GM23338 (cell line): ENCODE measurements at regions not wholly inside any gene's neighbourhood (a gene's known extent, or its start where the extent isn't known, plus 50 kb on each side); places are given as distances from the start of the nearest gene placed in this dataset.

ENCODE experiments used
- ATAC-seq: fragments of 200-7000 bp; cut with Tn5 transposase; 3 replicates; pipeline ENCODE4 v1.9.1; 2020
- DNase-seq: peaks from one replicate; pipeline ENCODE4 v3.0.0-alpha.2; 2015; ENCODE audit warnings: low spot score
- H2AFZ ChIP-seq: fragments of 200-600 bp; sonication (generic); 2 replicates; pipeline ENCODE4 v1.8.0; 2016; ENCODE audit warnings: antibody characterized with exemption, mild to moderate bottlenecking, moderate library complexity
- H3F3A ChIP-seq: fragments of 200-600 bp; sonication (generic); replicated peaks from 2 replicates; pipeline ENCODE4 v1.8.0; 2017; ENCODE audit warnings: antibody characterized with exemption, mixed run types, low read depth
- H3K27ac ChIP-seq: fragments of 200-600 bp; sonication (generic); 2 replicates; pipeline ENCODE4 v1.6.1; 2016; ENCODE audit warnings: low read depth
- H3K27me3 ChIP-seq: fragments of 200-600 bp; sonication (generic); 2 replicates; pipeline ENCODE4 v1.8.0; 2016; ENCODE audit warnings: mild to moderate bottlenecking, mixed run types, moderate library complexity; ENCODE audit not compliant: insufficient read depth
- H3K36me3 ChIP-seq: fragments of 200-600 bp; sonication (generic); 2 replicates; pipeline ENCODE4 v1.8.0; 2016; ENCODE audit warnings: mild to moderate bottlenecking; ENCODE audit not compliant: insufficient read depth
- H3K4me1 ChIP-seq: fragments of 200-600 bp; sonication (generic); 2 replicates; pipeline ENCODE4 v1.8.0; 2016; ENCODE audit warnings: mild to moderate bottlenecking, moderate library complexity; ENCODE audit not compliant: insufficient read depth
- H3K4me2 ChIP-seq: fragments of 200-600 bp; sonication (generic); 2 replicates; pipeline ENCODE4 v1.7.1; 2017; ENCODE audit warnings: mixed run types
- H3K4me3 ChIP-seq: fragments of 200-600 bp; sonication (generic); 2 replicates; pipeline ENCODE4 v1.6.1; 2016; ENCODE audit warnings: mixed run types
- H3K79me2 ChIP-seq: fragments of 200-600 bp; sonication (generic); replicated peaks from 2 replicates; pipeline ENCODE4 v1.8.0; 2017; ENCODE audit warnings: mild to moderate bottlenecking; ENCODE audit not compliant: insufficient read depth
- H3K9me2 ChIP-seq: fragments of 200-600 bp; sonication (generic); 2 replicates; pipeline ENCODE4 v1.8.0; 2017; ENCODE audit not compliant: insufficient read depth
- H4K20me1 ChIP-seq: fragments of 200-600 bp; sonication (generic); replicated peaks from 2 replicates; pipeline ENCODE4 v1.8.0; 2017; ENCODE audit warnings: mild to moderate bottlenecking; ENCODE audit not compliant: insufficient read depth
- H3K27ac Mint-ChIP-seq: 2 replicates; pipeline ENCODE4 v1.8.0; 2020; ENCODE audit warnings: inconsistent platforms, mild to moderate bottlenecking, moderate library complexity, mixed read lengths
- H3K27me3 Mint-ChIP-seq: 3 replicates; pipeline ENCODE4 v1.8.0; 2022; ENCODE audit warnings: low read depth, mild to moderate bottlenecking, moderate library complexity, mixed read lengths, inconsistent platforms; ENCODE audit not compliant: insufficient read depth, poor library complexity
- H3K36me3 Mint-ChIP-seq: 3 replicates; pipeline ENCODE4 v1.8.0; 2021; ENCODE audit warnings: low read depth, mild to moderate bottlenecking, inconsistent platforms, moderate library complexity, mixed read lengths
- H3K4me1 Mint-ChIP-seq: 3 replicates; pipeline ENCODE4 v1.8.0; 2020; ENCODE audit warnings: mild to moderate bottlenecking, inconsistent platforms, mixed read lengths
- H3K4me3 Mint-ChIP-seq: 3 replicates; pipeline ENCODE4 v1.8.0; 2021; ENCODE audit warnings: moderate library complexity, mild to moderate bottlenecking, inconsistent platforms, mixed read lengths
- H3K9me3 Mint-ChIP-seq: 3 replicates; pipeline ENCODE4 v1.8.0; 2020; ENCODE audit warnings: moderate library complexity, mild to moderate bottlenecking, inconsistent platforms, mixed read lengths
- CREB1 ChIP-seq: fragments of 250-450 bp; sonication (Bioruptor Pico); IDR thresholded peaks from 2 replicates; pipeline ENCODE4 v1.5.0; 2020; ENCODE audit warnings: low read depth, mild to moderate bottlenecking, moderate library complexity
- CTCF ChIP-seq, 2 experiments: fragments of 200-600 bp in 1 of 2; sonication (generic) in 1 of 2; conservative IDR thresholded peaks; 2 replicates each; pipeline versions ENCODE4 v1.5.1 to v1.6.1; 2016 to 2017; ENCODE audit warnings: antibody characterized with exemption in 2 of 2, low read depth in 2 of 2, mild to moderate bottlenecking in 2 of 2, moderate library complexity in 1 of 2
- EZH2 ChIP-seq: fragments of 200-600 bp; sonication (generic); IDR thresholded peaks from one replicate; pipeline ENCODE4 v1.8.0; 2017; ENCODE audit warnings: antibody characterized with exemption, mild to moderate bottlenecking, low read depth; ENCODE audit not compliant: unreplicated experiment
- EZH2phosphoT487 ChIP-seq: fragments of 200-600 bp; sonication (generic); IDR thresholded peaks from one replicate; pipeline ENCODE4 v1.8.1; 2018; ENCODE audit warnings: antibody characterized with exemption; ENCODE audit not compliant: unreplicated experiment
- JUNB ChIP-seq: IDR thresholded peaks from one replicate; pipeline ENCODE4 v1.6.1; 2016; ENCODE audit warnings: antibody characterized with exemption; ENCODE audit not compliant: unreplicated experiment
- NANOG ChIP-seq: IDR thresholded peaks from 2 replicates; pipeline ENCODE4 v1.6.1; 2016; ENCODE audit warnings: antibody characterized with exemption, borderline replicate concordance
- POLR2AphosphoS5 ChIP-seq: IDR thresholded peaks from 2 replicates; pipeline ENCODE4 v1.6.1; 2016; ENCODE audit warnings: antibody characterized with exemption, low read depth
- REST ChIP-seq: IDR thresholded peaks from one replicate; pipeline ENCODE4 v1.6.1; 2018; ENCODE audit warnings: antibody characterized with exemption; ENCODE audit not compliant: unreplicated experiment
- STAT1 ChIP-seq: IDR thresholded peaks from one replicate; pipeline ENCODE4 v1.6.1; 2016; ENCODE audit warnings: antibody characterized with exemption; ENCODE audit not compliant: unreplicated experiment
- ZNF114 ChIP-seq: fragments of 250-450 bp; sonication (Bioruptor Pico); IDR thresholded peaks from 2 replicates; pipeline ENCODE4 v1.5.0; 2020; ENCODE audit warnings: mild to moderate bottlenecking, moderate library complexity
- ZNF331 ChIP-seq: fragments of 250-450 bp; sonication (Bioruptor Pico); IDR thresholded peaks from 2 replicates; pipeline ENCODE4 v1.5.0; 2020; ENCODE audit warnings: low read depth, mild to moderate bottlenecking, moderate library complexity
- ZNF462 ChIP-seq: fragments of 250-450 bp; sonication (Bioruptor Pico); IDR thresholded peaks from 2 replicates; pipeline ENCODE4 v1.5.0; 2020; ENCODE audit warnings: mild to moderate bottlenecking, moderate library complexity

GRCh38 chr11:100585728-100586127, 101.4 kb upstream of the ARHGAP42 start:
- Histone ChIP-seq H3K27me3 (no peaks in the 10 kb centered on the region), H3K36me3 (no peaks in the 10 kb centered on the region), H3K9me2 (peaks cover 12% of the 10 kb centered on the region; the same call in 1 of the 2 replicates), H3F3A (no peaks in the 10 kb centered on the region), H3K4me1 (no peaks in the 10 kb centered on the region), H4K20me1 (no peaks in the 10 kb centered on the region), H3K4me2 (no peak overlapping the region), H3K79me2 (no peaks in the 10 kb centered on the region), H2AFZ (0 out of 2 replicates have a peak overlapping the region, but pooled peaks have one; percentile 10), H3K4me3 (no peak overlapping the region), H3K27ac (no peak overlapping the region)
- Mint-ChIP-seq H3K36me3 (no peaks in the 10 kb centered on the region), H3K9me3 (no peaks in the 10 kb centered on the region), H3K27ac (no peak overlapping the region), H3K27me3 (peaks cover 2% of the 10 kb centered on the region), H3K4me3 (no peak overlapping the region), H3K4me1 (peaks cover 6% of the 10 kb centered on the region; the same call in 2 of the 3 replicates)
- ATAC-seq (no peak), DNase-seq (no peak)
- TF ChIP-seq ZNF114 (CRISPR knock-in tag) (no peak), REST (no peak), NANOG (no peak), JUNB (no peak), STAT1 (no peak), CTCF (conservative IDR thresholded peaks at IDR 0.05; ENCODE audit: low read depth in 2 of 2) (no peak), EZH2phosphoT487 (no peak), ZNF462 (no peak), ZNF331 (no peak), EZH2 (no peak), POLR2AphosphoS5 (no peak), CREB1 (no peak)
